Spleen (tissue), 7 donors: ENCODE measurements at regions not wholly inside any gene's neighbourhood (a gene's known extent, or its start where the extent isn't known, plus 50 kb on each side); places are given as distances from the start of the nearest gene placed in this dataset.

ENCODE experiments used
- POLR2AphosphoS5 ChIP-seq, 3 donors: sonication (generic); formaldehyde crosslinking; IDR thresholded peaks; one replicate each; pipeline ENCODE4 v1.5.1; 2017; ENCODE audit warnings: antibody characterized with exemption in 3 of 3
- TF ChIP-seq, protein P1 (sequence below), 11 experiments: fragments of 200-600 bp in 7 of 11; fragments of 450-650 bp in 4 of 11; sonication (generic) in 4 of 11; IDR thresholded peaks in 8 of 11; conservative IDR thresholded peaks in 3 of 11; 1 replicate in 7 of 11; 2 replicates in 4 of 11; pipeline versions ENCODE4 v1.4.0 to v1.8.0; 2016 to 2021; ENCODE audit warnings: antibody characterized with exemption in 11 of 11, inconsistent platforms in 4 of 11, mild to moderate bottlenecking in 1 of 11
- donor health status: DM: no; HTN: no; CAD: no; lungs with moderate emphysema.
- donor health status: DM: no; HTN: no; CAD: no.
- donor health status: DM: no; HTN: no; CAD: no.

DNA sequence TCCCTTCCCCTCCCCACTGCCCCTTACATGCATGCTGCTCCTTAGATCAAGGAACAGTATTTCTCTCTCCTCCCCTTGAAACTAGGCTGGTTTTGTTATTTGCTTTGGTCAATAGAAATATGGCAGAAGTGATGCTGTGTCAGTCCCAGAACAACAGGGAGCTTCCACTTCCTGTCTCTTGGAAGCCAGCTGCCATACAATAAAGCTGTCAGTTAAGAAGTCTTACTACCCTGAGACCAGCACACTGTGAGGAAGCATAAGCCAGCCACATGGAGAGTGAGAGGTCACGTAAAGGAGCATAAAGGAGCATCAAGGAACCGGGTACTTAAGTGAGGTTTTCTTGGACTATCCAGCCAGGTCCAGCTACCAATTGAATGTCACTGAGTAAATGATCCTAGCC lies 126.6 kb downstream of the NOL4 start:
- TF ChIP-seq, protein P1, sequence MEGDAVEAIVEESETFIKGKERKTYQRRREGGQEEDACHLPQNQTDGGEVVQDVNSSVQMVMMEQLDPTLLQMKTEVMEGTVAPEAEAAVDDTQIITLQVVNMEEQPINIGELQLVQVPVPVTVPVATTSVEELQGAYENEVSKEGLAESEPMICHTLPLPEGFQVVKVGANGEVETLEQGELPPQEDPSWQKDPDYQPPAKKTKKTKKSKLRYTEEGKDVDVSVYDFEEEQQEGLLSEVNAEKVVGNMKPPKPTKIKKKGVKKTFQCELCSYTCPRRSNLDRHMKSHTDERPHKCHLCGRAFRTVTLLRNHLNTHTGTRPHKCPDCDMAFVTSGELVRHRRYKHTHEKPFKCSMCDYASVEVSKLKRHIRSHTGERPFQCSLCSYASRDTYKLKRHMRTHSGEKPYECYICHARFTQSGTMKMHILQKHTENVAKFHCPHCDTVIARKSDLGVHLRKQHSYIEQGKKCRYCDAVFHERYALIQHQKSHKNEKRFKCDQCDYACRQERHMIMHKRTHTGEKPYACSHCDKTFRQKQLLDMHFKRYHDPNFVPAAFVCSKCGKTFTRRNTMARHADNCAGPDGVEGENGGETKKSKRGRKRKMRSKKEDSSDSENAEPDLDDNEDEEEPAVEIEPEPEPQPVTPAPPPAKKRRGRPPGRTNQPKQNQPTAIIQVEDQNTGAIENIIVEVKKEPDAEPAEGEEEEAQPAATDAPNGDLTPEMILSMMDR (IDR thresholded peaks at IDR 0.05 in 8 of 11, conservative IDR thresholded peaks at IDR 0.05 in 3 of 11): no peak
- TF ChIP-seq POLR2AphosphoS5 (IDR thresholded peaks at IDR 0.05): no peak
